HG03520 (cell line): ENCODE measurements at regions not wholly inside any gene's neighbourhood (a gene's known extent, or its start where the extent isn't known, plus 50 kb on each side); places are given as distances from the start of the nearest gene placed in this dataset.

Experiments used
- ATAC-seq: cut with Tn5 transposase; IDR thresholded peaks from one replicate; pipeline ENCODE4 v1.9.1; 2021; ENCODE audit warnings: mild to moderate bottlenecking, moderate library complexity; ENCODE audit not compliant: unreplicated experiment

DNA sequence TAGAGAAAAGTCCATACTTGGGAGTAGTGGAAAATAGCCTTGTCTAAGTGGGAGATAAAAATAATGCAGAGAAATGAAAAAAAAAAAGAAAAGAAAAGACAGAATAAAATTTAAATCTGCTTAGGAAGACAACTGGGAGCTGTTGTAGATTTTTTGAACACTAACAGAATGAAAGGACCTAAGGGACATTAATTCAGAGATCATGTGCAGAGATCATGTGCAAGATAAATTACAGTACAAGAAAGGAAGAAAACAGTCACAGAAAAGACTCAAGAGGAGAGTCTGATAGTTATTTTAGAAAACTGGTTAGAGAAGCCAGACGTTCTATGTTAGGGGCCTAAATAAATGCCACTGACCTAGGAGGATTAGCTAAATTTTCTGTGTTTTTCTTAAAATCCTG is 1226.8 kb upstream of the NUDT12 start:
- ATAC-seq: no peak

GRCh38 chr5:104785097-104785496 is 1222.5 kb upstream of the NUDT12 start:
- ATAC-seq: no peak

GRCh38 chr5:104774372-104774771 is 1211.8 kb upstream of the NUDT12 start:
- no peak for ATAC-seq

DNA sequence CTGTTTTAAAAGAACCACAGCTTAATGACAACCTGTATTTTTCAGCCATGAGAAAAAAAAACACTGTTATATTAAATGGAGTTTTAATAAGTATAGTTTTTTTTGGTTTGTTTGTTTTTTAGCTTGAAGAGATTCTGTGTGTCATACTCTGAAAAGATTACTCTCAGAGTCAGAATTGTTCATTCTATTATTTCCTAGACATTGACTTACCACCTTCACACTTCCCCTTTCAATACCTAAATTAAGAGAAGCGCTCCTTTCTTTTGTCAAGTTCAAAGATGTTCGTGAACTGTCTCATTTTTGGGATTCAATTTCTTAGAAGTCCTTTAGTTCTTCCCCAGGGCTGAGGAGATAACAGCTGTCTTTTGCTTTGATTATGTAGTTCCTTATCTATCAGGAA is 1201.6 kb upstream of the NUDT12 start:
- no peak for ATAC-seq

GRCh38 chr5:104763216-104763615 is 1200.6 kb upstream of the NUDT12 start:
- no peak for ATAC-seq

DNA sequence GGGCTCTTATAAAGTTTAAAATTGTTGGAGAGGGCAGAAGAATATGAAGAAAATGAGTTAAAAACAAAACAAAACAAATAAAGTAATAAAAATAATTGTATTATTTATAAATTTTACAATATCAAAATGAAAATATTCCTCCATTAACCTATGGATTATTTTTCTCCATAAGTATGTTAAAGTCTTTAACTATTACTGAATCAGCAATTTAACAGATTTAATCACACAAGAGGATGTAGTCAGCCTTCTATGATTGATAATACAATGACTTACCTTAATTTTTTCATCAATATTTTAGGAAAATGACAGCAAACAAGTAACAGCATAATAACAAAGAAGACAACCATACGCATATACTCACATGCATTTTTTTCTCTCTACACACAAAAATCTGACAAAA is 1195.3 kb upstream of the NUDT12 start:
- no peak for ATAC-seq

- ATAC-seq: no peak
Measured at GRCh38 chr5:104755806-104756205, 1193.2 kb upstream of the NUDT12 start.

DNA sequence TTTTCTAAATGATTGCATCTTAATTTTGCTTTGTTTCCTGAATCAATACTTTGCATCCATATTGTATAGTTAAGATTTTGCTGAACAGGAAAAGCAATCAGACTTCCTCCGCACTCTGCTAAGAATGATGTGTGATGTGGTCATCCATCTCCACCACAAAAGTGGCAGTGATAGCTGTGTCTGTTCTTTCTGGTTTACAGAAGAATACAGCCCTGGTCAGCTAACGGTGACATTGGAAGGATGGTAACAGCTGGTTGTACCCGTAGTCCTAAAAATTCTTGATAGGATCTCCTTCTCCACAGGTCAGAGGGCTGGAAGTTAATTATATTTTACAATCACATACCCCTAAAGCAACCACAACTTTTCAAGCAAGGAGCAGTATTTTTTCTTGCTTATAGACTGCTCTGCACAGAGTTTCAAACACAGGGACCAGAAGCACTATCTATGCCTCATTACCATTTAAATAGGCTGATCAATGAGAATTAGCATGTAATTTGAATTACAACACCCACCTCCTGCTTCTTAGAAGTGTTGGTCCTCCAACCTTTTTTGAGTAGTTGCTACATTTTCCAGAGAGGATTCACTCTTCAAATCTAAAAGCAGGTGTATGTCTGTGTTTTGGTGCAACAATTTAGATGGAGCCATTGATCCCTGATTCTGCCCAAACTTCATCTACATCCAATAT is 1191.9 kb upstream of the NUDT12 start:
- no peak for ATAC-seq

- ATAC-seq: no peak
Measured at GRCh38 chr5:104751969-104752368, 1189.4 kb upstream of the NUDT12 start.

DNA sequence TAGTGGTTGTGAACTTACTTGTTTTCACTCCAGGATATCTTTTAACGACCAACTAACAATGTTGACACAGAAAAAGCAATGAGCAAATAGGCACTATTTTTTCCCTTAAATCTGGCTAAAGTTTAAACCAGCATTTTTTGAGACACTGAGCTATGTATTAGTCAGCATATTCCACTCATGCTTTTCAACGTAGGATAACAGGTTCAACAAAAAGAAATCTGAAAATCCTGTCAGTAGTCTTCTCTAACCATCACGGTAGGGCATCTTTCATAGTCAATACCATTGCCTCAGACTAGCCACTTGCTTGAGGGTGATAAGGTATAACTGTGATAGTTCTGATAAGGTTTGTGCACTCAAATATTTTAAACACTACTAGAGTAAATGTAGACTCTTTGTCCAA is 1177.3 kb upstream of the NUDT12 start:
- no peak for ATAC-seq

- ATAC-seq: no peak
Measured at GRCh38 chr5:104739503-104739902, 1176.9 kb upstream of the NUDT12 start.

GRCh38 chr5:104736073-104736472 is 1173.5 kb upstream of the NUDT12 start:
- no peak for ATAC-seq

- ATAC-seq: no peak
Measured at GRCh38 chr5:104734046-104734445, 1171.5 kb upstream of the NUDT12 start.

GRCh38 chr5:104733063-104733669 is 1170.6 kb upstream of the NUDT12 start:
- no peak for ATAC-seq

GRCh38 chr5:104731331-104731730 is 1168.7 kb upstream of the NUDT12 start:
- ATAC-seq: no peak

GRCh38 chr5:104708027-104708426 is 1145.4 kb upstream of the NUDT12 start:
- ATAC-seq: no peak

GRCh38 chr5:104706600-104706999 is 1144.0 kb upstream of the NUDT12 start:
- ATAC-seq: no peak

GRCh38 chr5:104702212-104702611 is 1139.6 kb upstream of the NUDT12 start:
- ATAC-seq: no peak

- ATAC-seq: no peak
Measured at GRCh38 chr5:104699438-104699837, 1136.8 kb upstream of the NUDT12 start.

- no peak for ATAC-seq
Measured at GRCh38 chr5:104661256-104661655, 1098.7 kb upstream of the NUDT12 start.

GRCh38 chr5:104659497-104659896 is 1096.9 kb upstream of the NUDT12 start:
- ATAC-seq: no peak

GRCh38 chr5:104652271-104652861 is 1089.8 kb upstream of the NUDT12 start:
- no peak for ATAC-seq
